A673 (cell line): ENCODE measurements at regions not wholly inside any gene's neighbourhood (a gene's known extent, or its start where the extent isn't known, plus 50 kb on each side); places are given as distances from the start of the nearest gene placed in this dataset.

Source experiments
- BruUV-seq: library from RNA; stranded (reverse); fragments of 400-500 nt; replicated peaks from 2 replicates; lab custom pipeline; 2021; lab: Mats Ljungman, UMichigan
- CTCF ChIA-PET: fragments of 300-600 bp; sonication (Branson Sonifier 250); formaldehyde crosslinking; loops from one replicate; lab custom pipeline; 2022; ENCODE audit warnings: antibody characterized with exemption; lab: Charles Lee
- POLR2A ChIA-PET: fragments of 300-600 bp; sonication (Branson Sonifier 250); formaldehyde crosslinking; loops from one replicate; lab custom pipeline; 2022; ENCODE audit warnings: antibody characterized with exemption; ENCODE audit not compliant: low non-redundant PET; lab: Charles Lee
- DNase-seq: peaks from one replicate; pipeline ENCODE4 v3.0.0-alpha.2; 2015; ENCODE audit warnings: low spot score
- H3K27ac ChIP-seq: fragments of 200-600 bp; sonication (generic); 2 replicates; pipeline ENCODE4 v1.5.1; 2016; ENCODE audit warnings: mixed run types, low read depth, mild to moderate bottlenecking, mixed read lengths, antibody characterized with exemption, low read length; ENCODE audit not compliant: poor library complexity, severe bottlenecking
- H3K27me3 ChIP-seq: fragments of 200-600 bp; sonication (generic); replicated peaks from 2 replicates; pipeline ENCODE4 v1.6.1; 2017; ENCODE audit warnings: mixed run types, low read depth, mild to moderate bottlenecking, mixed read lengths, antibody characterized with exemption, low read length; ENCODE audit not compliant: insufficient read depth, poor library complexity
- H3K36me3 ChIP-seq: fragments of 200-600 bp; sonication (generic); 2 replicates; pipeline ENCODE4 v1.6.1; 2016; ENCODE audit warnings: mixed run types, mild to moderate bottlenecking, mixed read lengths, antibody characterized with exemption, low read length; ENCODE audit not compliant: insufficient read depth, poor library complexity, severe bottlenecking
- H3K4me1 ChIP-seq: fragments of 200-600 bp; sonication (generic); 2 replicates; pipeline ENCODE4 v1.6.1; 2017; ENCODE audit warnings: mixed run types, mild to moderate bottlenecking, mixed read lengths, antibody characterized with exemption, low read length; ENCODE audit not compliant: insufficient read depth, poor library complexity, severe bottlenecking
- H3K4me3 ChIP-seq: fragments of 200-600 bp; sonication (generic); 2 replicates; pipeline ENCODE4 v1.5.1; 2016; ENCODE audit warnings: low read depth, mixed run types, mild to moderate bottlenecking, mixed read lengths, low read length; ENCODE audit not compliant: poor library complexity, severe bottlenecking
- H3K9me3 ChIP-seq: fragments of 200-600 bp; sonication (generic); 2 replicates; pipeline ENCODE4 v1.6.1; 2016; ENCODE audit warnings: mixed run types, low read depth, mild to moderate bottlenecking, mixed read lengths, antibody characterized with exemption, low read length; ENCODE audit not compliant: poor library complexity, severe bottlenecking
- CTCF ChIP-seq: fragments of 300-800, 200-600 bp; sonication (generic); conservative IDR thresholded peaks from 2 replicates; pipeline ENCODE4 v1.5.1; 2017; ENCODE audit warnings: low read depth, mild to moderate bottlenecking, antibody characterized with exemption, low read length, moderate library complexity, mixed read lengths
- EZH2 ChIP-seq: fragments of 200-600 bp; sonication (generic); IDR thresholded peaks from 2 replicates; pipeline ENCODE4 v1.6.1; 2017; ENCODE audit warnings: borderline replicate concordance, low read depth, mild to moderate bottlenecking, mixed read lengths, antibody characterized with exemption, low read length; ENCODE audit not compliant: poor library complexity, severe bottlenecking
- intact Hi-C: fragments of 100-400 bp; cut with micrococcal nuclease; formaldehyde crosslinking; loops from one replicate; pipeline ENCODE4 v1.10.0; 2022; ENCODE audit not compliant: unreplicated experiment

GRCh38 chr6:113457198-113457597 is 399.9 kb upstream of the MARCKS start:
- Histone ChIP-seq H3K9me3 (no peaks in the 10 kb centered on the region), H3K36me3 (no peaks in the 10 kb centered on the region), H3K27ac (no peak overlapping the region), H3K4me1 (no peaks in the 10 kb centered on the region), H3K27me3 (no peaks in the 10 kb centered on the region), H3K4me3 (no peak overlapping the region)
- POLR2A ChIA-PET = no interaction called here
- CTCF ChIA-PET = no interaction called here
- intact Hi-C loops = no loop called here
- BruUV-seq = no TSS peak
- DNase-seq = no peak
- TF ChIP-seq CTCF (no peak), EZH2 (no peak)

GRCh38 chr6:113457751-113458150 is 399.4 kb upstream of the MARCKS start:
- CTCF ChIA-PET = no interaction called here
- BruUV-seq = no TSS peak
- TF ChIP-seq CTCF = no peak
- TF ChIP-seq EZH2 = no peak
- POLR2A ChIA-PET = no interaction called here
- H3K4me1 ChIP-seq = no peaks in the 10 kb centered on the region
- intact Hi-C loops = no loop called here
- no peak for DNase-seq
- no peak overlapping the region for H3K4me3 ChIP-seq
- H3K27ac ChIP-seq = no peak overlapping the region
- no peaks in the 10 kb centered on the region for H3K9me3 ChIP-seq
- H3K36me3 ChIP-seq = no peaks in the 10 kb centered on the region
- no peaks in the 10 kb centered on the region for H3K27me3 ChIP-seq

GRCh38 chr6:113458368-113459010 is 398.7 kb upstream of the MARCKS start:
- BruUV-seq = no TSS peak
- ChIA-PET POLR2A (no interaction called here), CTCF (no interaction called here)
- intact Hi-C loops = no loop called here
- no peak for DNase-seq
- H3K27me3 ChIP-seq = no peaks in the 10 kb centered on the region
- H3K4me3 ChIP-seq = no peak overlapping the region
- no peaks in the 10 kb centered on the region for H3K9me3 ChIP-seq
- H3K36me3 ChIP-seq = no peaks in the 10 kb centered on the region
- no peak overlapping the region for H3K27ac ChIP-seq
- H3K4me1 ChIP-seq = no peaks in the 10 kb centered on the region
- TF ChIP-seq CTCF (no peak), EZH2 (no peak)
